HepG2 (cell line): ENCODE measurements at regions not wholly inside any gene's neighbourhood (a gene's known extent, or its start where the extent isn't known, plus 50 kb on each side); places are given as distances from the start of the nearest gene placed in this dataset.

ENCODE experiments used
- ATAC-seq: fragments of 200-7000 bp; cut with Tn5 transposase; 3 replicates; pipeline ENCODE4 v1.9.1; 2020; ENCODE audit warnings: mild to moderate bottlenecking, moderate library complexity
- BruUV-seq: library from RNA; stranded (reverse); fragments of 400-500 nt; replicated peaks from 2 replicates; lab custom pipeline; 2021; lab: Mats Ljungman, UMichigan
- CTCF ChIA-PET: fragments of 300-600 bp; formaldehyde crosslinking; extraction: SDS; loops from one replicate; lab custom pipeline; 2021; ENCODE audit warnings: low total read pairs, inconsistent platforms, low intra/inter-chr PET ratio; lab: Yijun Ruan, JAX
- POLR2A ChIA-PET: fragments of 350-600 bp; sonication (Branson Sonifier 250); formaldehyde crosslinking; loops from one replicate; lab custom pipeline; 2020; ENCODE audit warnings: antibody characterized with exemption, inconsistent platforms; lab: Yijun Ruan, JAX
- DNase-seq: peaks from one replicate; pipeline ENCODE4 v3.0.0-alpha.2; 2015; ENCODE audit warnings: low spot score
- FAIRE-seq: peaks from 3 replicates; lab custom pipeline; 2011; peaks lifted over from hg19 to GRCh38; lab: Jason Lieb, UNC
- H2AFZ ChIP-seq: one replicate; pipeline ENCODE4 v1.6.1; 2011; ENCODE audit warnings: low read length, inconsistent platforms
- H3K27ac ChIP-seq: fragments of 300-600 bp; 3 replicates; pipeline ENCODE4 v1.8.0; 2011; ENCODE audit warnings: mixed run types, mild to moderate bottlenecking, mixed read lengths, low read length, inconsistent platforms; ENCODE audit not compliant: insufficient read depth; ENCODE audit errors: extremely low read length
- H3K27me3 ChIP-seq, 2 experiments: fragments of 200-600 bp in 1 of 2; 2 replicates in 1 of 2; 3 replicates in 1 of 2; pipeline versions ENCODE4 v1.6.0 to v1.8.0; 2011; ENCODE audit warnings: low read length in 2 of 2, mild to moderate bottlenecking in 2 of 2, moderate library complexity in 2 of 2, inconsistent platforms in 1 of 2; ENCODE audit not compliant: insufficient read depth in 2 of 2, control insufficient read depth in 1 of 2
- H3K36me3 ChIP-seq, 2 experiments: fragments of 200-600 bp in 1 of 2; replicated peaks in 1 of 2; 2 replicates in 1 of 2; 3 replicates in 1 of 2; pipeline versions ENCODE4 v1.5.1 to v1.8.0; 2011; ENCODE audit warnings: low read length in 2 of 2, inconsistent platforms in 1 of 2; ENCODE audit not compliant: insufficient read depth in 2 of 2, control insufficient read depth in 1 of 2
- H3K4me1 ChIP-seq: 2 replicates; pipeline ENCODE4 v1.5.1; 2012; ENCODE audit warnings: low read length, inconsistent platforms; ENCODE audit not compliant: insufficient read depth
- H3K4me2 ChIP-seq: 2 replicates; pipeline ENCODE4 v1.6.0; 2011; ENCODE audit warnings: low read depth, low read length, inconsistent platforms
- H3K4me3 ChIP-seq, 3 experiments: fragments of 200-600 bp in 1 of 3; sonication (generic), shearing (Covaris generic) in 1 of 3; replicated peaks in 1 of 3; 2 replicates each; pipeline ENCODE4 v1.5.1; 2011 to 2016; ENCODE audit warnings: low read length in 3 of 3, inconsistent platforms in 2 of 3, low read depth in 2 of 3, mild to moderate bottlenecking in 2 of 3, control low read depth in 1 of 3, mixed read lengths in 1 of 3; ENCODE audit not compliant: insufficient read depth in 1 of 3
- H3K79me2 ChIP-seq: one replicate; pipeline ENCODE4 v1.6.1; 2011; ENCODE audit warnings: low read length, inconsistent platforms; ENCODE audit not compliant: insufficient read depth
- H3K9ac ChIP-seq: 2 replicates; pipeline ENCODE4 v1.6.0; 2011; ENCODE audit warnings: mild to moderate bottlenecking, low read depth, low read length, inconsistent platforms; ENCODE audit not compliant: insufficient read depth
- H3K9me3 ChIP-seq: 2 replicates; pipeline ENCODE4 v1.5.1; 2012; ENCODE audit warnings: mild to moderate bottlenecking, low read length
- H4K20me1 ChIP-seq: 2 replicates; pipeline ENCODE4 v1.6.0; 2011; ENCODE audit warnings: inconsistent platforms, mild to moderate bottlenecking, low read length, moderate library complexity; ENCODE audit not compliant: insufficient read depth
- CHD2 ChIP-seq: IDR thresholded peaks from 2 replicates; pipeline ENCODE4 v1.6.1; 2011; ENCODE audit warnings: low read depth, low read length, improper control_type of control experiment
- ELF1 ChIP-seq: sonication (generic); formaldehyde crosslinking; IDR thresholded peaks from 2 replicates; pipeline ENCODE4 v1.4.0; 2020; ENCODE audit warnings: missing genetic modification reagents
- MATR3 ChIP-seq: sonication (generic); formaldehyde crosslinking; IDR thresholded peaks from 2 replicates; pipeline ENCODE4 v1.4.0; 2020; ENCODE audit warnings: missing genetic modification reagents
- PRMT3 ChIP-seq: sonication (generic); formaldehyde crosslinking; IDR thresholded peaks from 2 replicates; pipeline ENCODE4 v1.8.1; 2022; ENCODE audit warnings: low read depth, mild to moderate bottlenecking, moderate library complexity, missing genetic modification reagents, borderline replicate concordance
- ZNF501 ChIP-seq: sonication (generic); formaldehyde crosslinking; IDR thresholded peaks from 2 replicates; pipeline ENCODE4 v1.5.1; 2020; ENCODE audit warnings: mild to moderate bottlenecking, moderate library complexity, missing genetic modification reagents
- ZNF558 ChIP-seq: sonication (generic); formaldehyde crosslinking; IDR thresholded peaks from 2 replicates; pipeline ENCODE4 v1.9.0; 2022; ENCODE audit warnings: mild to moderate bottlenecking, missing genetic modification reagents, borderline replicate concordance
- ZNF740 ChIP-seq: sonication (generic); formaldehyde crosslinking; IDR thresholded peaks from 2 replicates; pipeline ENCODE4 v1.4.0; 2020; ENCODE audit warnings: missing genetic modification reagents
- WGBS: methylation state at CpG from one replicate; pipeline ENCODE4 v1.1.6; 2017; ENCODE audit warnings: low lambda C conversion rate; 5-methylcytosine and 5-hydroxymethylcytosine counted together
- in situ Hi-C: cut with HindIII; loops from 2 replicates; pipeline ENCODE4 v1.10.0; 2017; ENCODE audit warnings: low pct_unique_long_range_greater_than_20kb; ENCODE audit not compliant: extremely low pct_ligation_motif_present
- intact Hi-C: fragments of 100-400 bp; cut with micrococcal nuclease; formaldehyde crosslinking; loops from one replicate; pipeline ENCODE4 v1.10.0; 2022; ENCODE audit not compliant: unreplicated experiment

DNA sequence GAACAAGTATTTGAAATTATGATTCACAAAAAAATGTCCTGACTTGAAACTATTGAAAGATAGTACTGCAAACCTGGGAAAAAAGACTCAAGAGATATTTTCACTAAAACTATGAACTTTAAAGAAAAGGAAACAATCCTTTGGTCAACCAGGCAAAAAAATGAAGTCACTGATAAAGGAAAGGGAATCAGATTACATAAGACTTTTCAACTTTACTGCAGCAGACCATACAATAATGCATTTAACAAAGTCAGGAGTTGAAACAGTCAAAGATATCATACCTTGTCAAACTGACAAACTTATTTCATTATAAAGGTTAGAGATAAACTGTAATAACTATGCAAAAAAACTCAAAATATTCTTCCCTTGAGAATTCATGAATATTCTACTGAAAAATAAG, 361.6 kb downstream of the DLEU7 start (continued):
- TF ChIP-seq ZNF558 (CRISPR knock-in tag), result no peak

DNA sequence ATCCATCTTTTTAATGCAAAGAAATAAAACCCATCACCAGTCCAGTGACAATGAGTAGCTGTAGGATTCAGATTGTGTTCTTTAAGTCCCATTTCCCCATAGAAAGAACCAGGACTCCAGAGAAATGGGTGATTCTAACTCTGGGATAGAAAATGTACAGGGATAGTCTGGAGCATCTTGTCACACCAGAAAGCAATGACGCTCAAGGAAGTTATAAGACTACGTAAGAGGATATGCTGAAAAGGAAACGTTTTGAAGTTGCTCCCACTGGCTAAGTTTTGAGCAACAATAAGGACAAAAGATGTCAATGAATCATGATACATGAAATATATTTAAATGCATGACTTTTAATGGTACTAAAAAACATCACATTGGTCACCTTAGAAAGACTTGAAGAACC, 360.1 kb downstream of the DLEU7 start:
- no peaks in the 10 kb centered on the region for H3K79me2 ChIP-seq
- no peak overlapping the region for H3K9ac ChIP-seq
- intact Hi-C loops (no loop called here), in situ Hi-C loops (no loop called here)
- H2AFZ ChIP-seq, result no peak overlapping the region
- POLR2A ChIA-PET, result no interaction called here
- no peaks in the 10 kb centered on the region for H4K20me1 ChIP-seq
- ATAC-seq (no peak), FAIRE-seq (no peak)
- no peak overlapping the region for H3K4me3 ChIP-seq
- no peak overlapping the region for H3K27ac ChIP-seq
- no peaks in the 10 kb centered on the region; a peak in 1 of 5 replicates for H3K36me3 ChIP-seq
- no peaks in the 10 kb centered on the region for H3K27me3 ChIP-seq
- TF ChIP-seq PRMT3 (CRISPR knock-in tag), result no peak
- no peak for TF ChIP-seq ZNF501
- no peak for TF ChIP-seq CHD2
- TF ChIP-seq ZNF740 (CRISPR knock-in tag), result no peak
- TF ChIP-seq, all 625 proteins: peak for 0
- 83% methylated on average over 3 of the region's 3 CpGs for WGBS
- no peaks in the 10 kb centered on the region for H3K4me1 ChIP-seq
- BruUV-seq, result no TSS peak
- CTCF ChIA-PET, result no interaction called here
- no peak overlapping the region for H3K4me2 ChIP-seq
- no peaks in the 10 kb centered on the region for H3K9me3 ChIP-seq
- DNase-seq, result no peak

DNA sequence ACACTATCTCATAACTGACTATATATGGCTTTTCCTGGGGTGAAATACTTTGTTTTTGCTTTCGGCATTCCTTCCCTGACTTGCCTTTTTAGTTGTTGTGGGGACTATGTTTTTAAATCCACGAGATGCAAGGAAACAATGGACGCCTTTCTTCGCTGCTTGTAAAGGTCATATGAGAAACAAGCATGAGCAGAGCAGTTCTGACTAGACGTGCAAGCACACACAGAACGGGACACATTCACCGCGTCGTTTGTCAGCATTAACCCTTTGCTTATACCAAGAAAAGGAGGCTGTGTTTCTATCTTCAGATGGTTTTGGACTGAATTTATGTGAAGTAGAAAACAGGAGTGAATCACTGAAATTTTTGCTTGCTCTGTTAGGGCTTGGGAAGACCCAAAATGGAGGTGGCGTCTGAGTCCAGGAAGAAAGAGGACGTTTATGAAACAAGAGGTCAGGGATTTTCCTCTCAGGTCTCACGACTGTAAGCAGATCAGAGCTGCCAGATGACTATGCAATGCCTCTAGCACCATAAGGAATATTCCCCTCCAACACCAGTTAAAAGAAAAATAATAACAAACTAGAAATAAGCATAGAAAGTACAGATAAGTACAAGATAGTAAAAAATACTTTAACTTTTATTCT, 358.9 kb downstream of the DLEU7 start:
- Histone ChIP-seq H3K27ac (no peak overlapping the region), H3K79me2 (no peaks in the 10 kb centered on the region), H3K9ac (no peak overlapping the region), H4K20me1 (no peaks in the 10 kb centered on the region), H3K4me1 (no peaks in the 10 kb centered on the region), H3K4me3 (no peak overlapping the region), H3K27me3 (no peaks in the 10 kb centered on the region), H3K9me3 (no peaks in the 10 kb centered on the region), H2AFZ (no peak overlapping the region)
- POLR2A ChIA-PET, result no interaction called here
- in situ Hi-C loops, result no loop called here
- FAIRE-seq (no peak), ATAC-seq (no peak)
- no TSS peak for BruUV-seq
- CTCF ChIA-PET, result no interaction called here
- TF ChIP-seq MATR3 (CRISPR knock-in tag), result no peak
- TF ChIP-seq ELF1 (CRISPR knock-in tag), result no peak
- TF ChIP-seq, all 625 proteins: peak for 0
- intact Hi-C loops, result no loop called here
- no peak for DNase-seq
- WGBS, result 95% methylated on average over 12 of the region's 12 CpGs
- Histone ChIP-seq H3K36me3 (no peaks in the 10 kb centered on the region; a peak in 1 of 5 replicates), H3K4me2 (no peak overlapping the region)
